ENCODE measurements at regions not wholly inside any gene's neighbourhood (a gene's known extent, or its start where the extent isn't known, plus 50 kb on each side); places are given as distances from the start of the nearest gene placed in this dataset.

- TF ChIP-seq CTCF (IDR thresholded peaks at IDR 0.05) (no peak), POLR2A (IDR thresholded peaks at IDR 0.05) (no peak), POLR2AphosphoS5 (IDR thresholded peaks at IDR 0.05) (no peak), EP300 (IDR thresholded peaks at IDR 0.05) (no peak)
Observed at GRCh38 chr4:27397886-27398285, 537.2 kb downstream of the STIM2 start.
